GM12864 (cell line): ENCODE measurements at regions not wholly inside any gene's neighbourhood (a gene's known extent, or its start where the extent isn't known, plus 50 kb on each side); places are given as distances from the start of the nearest gene placed in this dataset.

Experiments
- DNase-seq: peaks from one replicate; pipeline ENCODE4 v3.0.0-alpha.2; 2011; ENCODE audit warnings: low read depth
- H3K4me3 ChIP-seq: 2 replicates; pipeline ENCODE4 v1.5.1; 2011; ENCODE audit warnings: mild to moderate bottlenecking, low read depth, low read length, control low read depth
- TF ChIP-seq, protein P1 (sequence below): IDR thresholded peaks from 2 replicates; pipeline ENCODE4 v1.5.1; 2011; ENCODE audit warnings: low read depth, mild to moderate bottlenecking, moderate library complexity, low read length, control low read depth, inconsistent platforms; ENCODE audit errors: missing control alignments

DNA sequence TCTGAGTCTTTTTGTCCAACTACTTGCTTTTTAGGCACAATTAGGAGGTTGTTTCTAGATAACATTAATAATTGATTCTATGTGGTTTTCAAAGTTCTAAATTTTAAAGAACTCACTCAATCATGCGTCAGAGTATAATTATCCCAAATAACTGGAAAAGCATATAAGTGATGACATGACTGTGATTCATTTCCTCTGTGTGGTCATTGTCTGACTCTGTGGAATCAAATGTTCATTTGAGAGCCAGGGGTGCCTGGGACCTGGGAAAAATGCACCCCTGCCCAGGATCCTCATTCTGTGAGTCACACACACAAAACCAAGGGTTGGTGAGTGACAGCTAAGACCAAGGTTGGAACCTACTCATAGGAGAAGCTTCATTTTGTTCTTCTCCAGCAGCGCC lies 127.1 kb upstream of the MLIP start:
- DNase-seq: no peak
- TF ChIP-seq, protein P1, sequence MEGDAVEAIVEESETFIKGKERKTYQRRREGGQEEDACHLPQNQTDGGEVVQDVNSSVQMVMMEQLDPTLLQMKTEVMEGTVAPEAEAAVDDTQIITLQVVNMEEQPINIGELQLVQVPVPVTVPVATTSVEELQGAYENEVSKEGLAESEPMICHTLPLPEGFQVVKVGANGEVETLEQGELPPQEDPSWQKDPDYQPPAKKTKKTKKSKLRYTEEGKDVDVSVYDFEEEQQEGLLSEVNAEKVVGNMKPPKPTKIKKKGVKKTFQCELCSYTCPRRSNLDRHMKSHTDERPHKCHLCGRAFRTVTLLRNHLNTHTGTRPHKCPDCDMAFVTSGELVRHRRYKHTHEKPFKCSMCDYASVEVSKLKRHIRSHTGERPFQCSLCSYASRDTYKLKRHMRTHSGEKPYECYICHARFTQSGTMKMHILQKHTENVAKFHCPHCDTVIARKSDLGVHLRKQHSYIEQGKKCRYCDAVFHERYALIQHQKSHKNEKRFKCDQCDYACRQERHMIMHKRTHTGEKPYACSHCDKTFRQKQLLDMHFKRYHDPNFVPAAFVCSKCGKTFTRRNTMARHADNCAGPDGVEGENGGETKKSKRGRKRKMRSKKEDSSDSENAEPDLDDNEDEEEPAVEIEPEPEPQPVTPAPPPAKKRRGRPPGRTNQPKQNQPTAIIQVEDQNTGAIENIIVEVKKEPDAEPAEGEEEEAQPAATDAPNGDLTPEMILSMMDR: no peak
- no peak overlapping the region for H3K4me3 ChIP-seq

DNA sequence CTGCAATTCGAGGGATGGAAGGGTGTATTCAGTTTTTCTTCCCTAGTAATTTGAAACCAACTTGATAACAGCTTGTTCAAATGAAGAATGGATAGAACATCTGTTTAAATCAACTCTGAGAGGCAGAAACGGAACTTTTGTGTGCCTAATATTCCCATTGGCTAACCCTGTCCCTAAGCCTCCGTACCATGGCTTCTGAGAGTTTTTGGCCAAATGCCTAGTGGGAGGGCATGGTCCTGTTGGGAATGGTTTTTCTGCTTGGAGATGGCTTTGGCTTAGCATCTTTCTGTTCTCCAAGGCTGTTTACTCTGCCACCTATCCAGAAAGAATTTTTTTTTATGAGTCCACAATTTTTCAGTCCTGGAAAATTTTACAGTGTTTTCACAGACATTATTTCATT lies 126.7 kb upstream of the MLIP start:
- no peak for DNase-seq
- no peak overlapping the region for H3K4me3 ChIP-seq
- TF ChIP-seq, protein P1: no peak

DNA sequence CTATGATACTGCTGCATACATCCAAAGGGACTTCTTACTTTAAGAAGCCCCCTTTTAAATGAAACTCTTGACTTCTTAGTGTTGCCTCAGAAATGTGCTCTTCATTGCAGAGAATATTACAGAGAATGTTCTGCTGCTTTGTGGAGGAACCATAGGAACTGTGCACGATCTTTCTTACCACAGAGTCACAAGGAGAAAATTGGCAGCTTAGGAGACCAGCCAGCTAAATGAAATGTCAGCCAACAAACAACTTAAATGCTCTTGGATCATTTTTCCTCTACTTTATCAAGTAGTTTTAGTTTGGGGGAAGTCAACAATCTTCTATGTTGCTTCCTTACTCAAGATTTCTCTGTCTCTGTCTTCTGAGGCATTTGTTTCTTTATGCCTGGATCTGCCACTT lies 125.9 kb upstream of the MLIP start:
- DNase-seq: no peak
- no peak overlapping the region for H3K4me3 ChIP-seq
- TF ChIP-seq, protein P1: no peak

DNA sequence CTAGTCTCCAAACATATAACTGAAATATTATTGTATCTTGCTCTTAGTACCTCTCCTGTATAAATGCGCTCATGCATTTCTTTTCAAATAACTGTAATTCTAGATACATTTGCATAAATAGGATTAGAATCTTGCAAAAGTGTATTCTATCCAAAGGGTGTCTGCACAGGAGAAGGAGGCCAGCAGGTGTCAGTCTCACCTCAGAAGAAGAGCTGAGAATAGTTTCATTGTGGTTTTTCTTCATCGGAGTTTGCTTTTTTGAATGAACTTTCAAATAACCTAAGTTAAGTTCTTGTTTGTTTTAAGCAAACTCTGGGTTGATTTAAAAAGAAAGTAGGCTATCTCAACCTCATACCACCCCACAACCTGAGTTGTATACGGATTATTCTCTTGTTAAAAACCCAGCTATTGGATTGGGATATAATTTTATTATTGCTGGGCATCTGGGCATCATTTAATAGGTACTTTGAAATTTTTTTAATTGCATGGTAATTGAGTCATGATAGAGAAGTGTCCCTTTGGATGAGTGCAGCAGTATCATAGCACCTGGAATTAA lies 125.0 kb upstream of the MLIP start:
- DNase-seq: peak; percentile 2
- H3K4me3 ChIP-seq: no peak overlapping the region
- TF ChIP-seq, protein P1: peak; percentile 60

DNA sequence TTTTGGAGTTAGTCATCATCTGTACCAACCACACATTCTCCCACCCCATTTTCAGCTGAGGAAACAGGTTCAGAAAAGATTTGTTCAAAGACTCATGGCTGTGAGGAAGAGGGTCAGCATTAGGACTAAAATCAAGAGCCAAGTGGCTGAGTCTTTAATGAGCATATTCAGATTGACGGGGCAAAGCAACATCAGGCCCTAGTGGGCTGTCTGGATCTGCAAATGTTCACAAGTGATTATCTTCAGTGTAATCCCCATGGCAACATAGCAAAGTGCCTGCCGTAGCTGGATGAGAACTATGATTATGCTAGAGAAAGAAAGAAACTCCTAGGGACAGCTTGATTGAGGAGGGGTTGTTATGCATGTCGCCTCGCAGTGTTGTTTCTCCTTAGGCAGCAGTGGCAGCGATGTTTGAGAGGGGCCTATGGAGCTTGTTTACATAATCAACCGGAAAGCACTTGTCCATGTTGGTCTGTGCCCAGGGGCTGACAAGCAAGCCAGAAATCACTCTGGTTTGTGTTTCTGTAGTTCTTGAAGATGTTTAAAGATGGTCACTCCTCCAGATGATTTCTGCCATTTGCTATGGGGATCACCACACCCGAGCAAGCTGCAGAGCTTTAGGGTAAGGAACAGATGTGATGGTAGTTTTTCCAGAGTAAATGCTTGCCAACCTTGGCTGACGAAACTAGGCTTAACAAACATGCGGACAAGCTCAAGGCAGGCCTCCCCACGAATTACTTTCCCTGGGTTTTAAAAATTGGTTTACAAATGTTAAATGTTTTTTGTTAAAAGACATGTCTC lies 124.3 kb upstream of the MLIP start:
- TF ChIP-seq, protein P1: no peak
- no peak overlapping the region for H3K4me3 ChIP-seq
- DNase-seq: no peak

DNA sequence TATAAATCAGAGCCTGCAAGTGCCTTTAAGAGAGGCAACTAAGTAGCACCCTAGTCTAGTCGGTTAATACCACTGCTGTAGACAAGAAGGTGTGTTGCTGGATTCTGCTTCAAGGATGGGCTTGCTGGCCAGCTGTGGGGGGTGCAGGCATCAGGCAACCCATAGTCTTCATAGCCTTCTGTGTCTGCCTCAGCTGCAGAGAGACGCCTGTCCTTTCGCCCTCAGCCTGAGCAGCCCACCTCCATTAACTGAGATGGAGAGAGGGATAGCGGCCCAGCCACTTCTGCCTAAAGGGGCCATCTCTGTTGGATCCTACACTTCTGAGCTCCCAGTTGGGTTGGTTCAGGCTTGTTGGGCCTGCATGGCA lies 123.7 kb upstream of the MLIP start:
- TF ChIP-seq, protein P1: no peak
- no peak overlapping the region for H3K4me3 ChIP-seq
- no peak for DNase-seq

DNA sequence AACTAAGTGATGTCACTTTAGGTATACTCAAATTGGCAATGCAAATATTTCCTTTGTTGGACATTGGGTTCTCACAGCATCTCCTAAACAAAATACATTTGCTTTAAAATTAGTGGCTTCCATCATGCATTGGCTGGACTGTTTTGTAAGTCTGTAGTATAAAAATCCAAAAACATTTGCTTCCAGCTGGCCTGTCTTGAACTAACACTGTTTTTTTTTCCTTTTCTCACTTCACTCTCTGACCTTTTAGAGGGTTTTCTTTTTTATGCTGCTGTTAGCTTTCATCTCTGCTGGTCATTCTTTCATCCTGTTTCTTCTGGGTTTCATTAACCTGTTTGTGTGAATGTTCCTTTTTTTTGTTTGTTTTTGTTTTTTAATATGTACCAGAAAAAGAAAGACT lies 121.7 kb upstream of the MLIP start:
- DNase-seq: no peak
- TF ChIP-seq, protein P1: no peak
- no peak overlapping the region for H3K4me3 ChIP-seq
